ENCODE measurements at regions not wholly inside any gene's neighbourhood (a gene's known extent, or its start where the extent isn't known, plus 50 kb on each side); places are given as distances from the start of the nearest gene placed in this dataset.
"Not testable (repeated sequence)": the region's sequence is repeated elsewhere in the genome, so short reads cannot be mapped to it uniquely, and the experiment has no call there.

DNA sequence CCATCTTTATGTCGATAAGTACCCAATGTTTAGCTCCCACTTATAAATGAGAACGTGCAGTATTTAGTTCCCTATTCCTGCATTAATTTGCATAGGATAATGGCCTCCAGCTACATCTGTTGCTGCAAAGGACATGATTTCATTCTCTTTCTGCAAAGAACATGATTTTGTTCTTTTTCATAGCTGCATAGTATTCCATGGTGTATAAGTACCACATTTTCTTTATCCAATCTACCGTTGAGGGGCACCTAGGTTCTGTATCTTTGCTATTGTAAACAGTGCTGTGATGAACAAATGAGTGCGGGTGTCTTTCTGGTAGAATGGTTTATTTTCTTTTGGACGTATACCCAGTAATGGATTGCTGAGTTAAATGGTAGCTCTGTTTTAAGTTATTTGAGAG lies 63.0 kb downstream of the HLX start:
- no peak for FAIRE-seq

GRCh38 chr1:220942914-220943313 lies 63.7 kb downstream of the HLX start:
- not testable (repeated sequence) for FAIRE-seq

DNA sequence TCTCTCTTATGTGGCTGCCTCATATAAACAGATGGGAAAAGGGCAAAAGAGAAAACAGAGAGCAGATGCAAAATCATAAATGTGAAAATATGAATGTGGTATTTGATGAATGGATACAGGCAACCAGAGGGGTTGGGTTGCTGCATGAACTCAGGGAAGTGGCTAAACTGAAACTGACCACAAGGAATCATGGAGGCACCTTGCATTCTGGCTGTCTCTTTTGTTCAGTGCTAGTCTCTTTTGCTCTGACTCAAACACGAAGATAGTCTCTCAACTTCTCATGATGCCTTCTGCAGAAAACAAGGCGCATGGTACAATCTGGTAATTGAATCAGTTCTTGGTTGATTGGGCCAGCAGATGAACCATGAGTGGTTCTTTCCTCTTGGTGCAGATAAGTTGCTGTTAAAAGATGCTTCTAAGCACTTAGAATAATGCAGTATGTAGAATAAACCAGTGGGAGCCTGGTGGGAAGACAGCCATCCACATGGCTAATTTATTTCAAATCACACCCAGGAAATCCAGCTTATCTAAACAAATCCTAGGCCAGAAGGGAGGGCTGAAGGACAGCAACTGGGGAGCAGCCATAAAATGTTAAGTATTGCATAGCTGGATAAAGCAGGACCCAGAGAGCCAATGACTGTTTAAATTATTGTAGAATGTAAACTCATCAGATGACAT lies 64.2 kb downstream of the HLX start:
- no peak for FAIRE-seq

DNA sequence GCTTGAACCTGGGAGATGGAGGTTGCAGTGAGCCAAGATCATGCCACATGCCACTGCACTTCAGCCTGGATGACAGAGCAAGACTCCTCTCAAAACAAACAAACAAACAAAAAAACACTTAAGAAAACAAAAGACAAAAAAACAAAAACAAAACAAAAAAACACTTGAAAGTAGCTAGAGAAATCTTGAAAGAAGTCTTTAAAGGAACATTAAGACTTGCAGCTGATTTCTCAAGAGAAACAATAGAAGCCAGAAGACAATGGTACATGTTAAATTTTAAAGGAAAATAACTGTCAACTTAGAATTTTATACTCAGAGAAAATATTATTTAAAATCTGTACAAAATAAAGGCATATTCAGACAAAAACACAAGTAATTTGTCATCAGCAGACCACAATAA lies 71.3 kb downstream of the HLX start:
- no peak for FAIRE-seq

GRCh38 chr1:220952961-220953643 lies 73.9 kb downstream of the HLX start:
- no peak for FAIRE-seq

GRCh38 chr1:220954321-220955075 lies 75.3 kb downstream of the HLX start:
- FAIRE-seq: no peak

DNA sequence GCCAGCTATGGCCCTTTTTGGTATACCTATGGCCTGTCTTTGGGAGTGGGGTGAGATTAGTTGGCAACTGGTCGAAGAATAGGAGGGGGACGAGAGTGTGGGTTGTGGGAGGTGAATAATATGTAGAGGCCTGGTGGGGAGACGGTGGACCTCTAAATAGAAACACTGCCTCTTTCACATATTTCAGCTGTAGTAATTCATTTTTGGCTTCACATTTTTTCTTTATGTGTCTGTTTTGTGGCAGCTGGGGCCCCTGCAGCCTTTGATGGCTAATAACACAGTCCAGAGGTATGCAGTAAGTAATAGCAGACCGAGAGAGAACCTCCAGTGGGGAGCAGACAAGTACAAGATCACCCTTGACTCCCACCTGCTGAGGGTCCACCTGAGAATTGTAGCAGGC lies 75.9 kb downstream of the HLX start:
- FAIRE-seq: no peak

DNA sequence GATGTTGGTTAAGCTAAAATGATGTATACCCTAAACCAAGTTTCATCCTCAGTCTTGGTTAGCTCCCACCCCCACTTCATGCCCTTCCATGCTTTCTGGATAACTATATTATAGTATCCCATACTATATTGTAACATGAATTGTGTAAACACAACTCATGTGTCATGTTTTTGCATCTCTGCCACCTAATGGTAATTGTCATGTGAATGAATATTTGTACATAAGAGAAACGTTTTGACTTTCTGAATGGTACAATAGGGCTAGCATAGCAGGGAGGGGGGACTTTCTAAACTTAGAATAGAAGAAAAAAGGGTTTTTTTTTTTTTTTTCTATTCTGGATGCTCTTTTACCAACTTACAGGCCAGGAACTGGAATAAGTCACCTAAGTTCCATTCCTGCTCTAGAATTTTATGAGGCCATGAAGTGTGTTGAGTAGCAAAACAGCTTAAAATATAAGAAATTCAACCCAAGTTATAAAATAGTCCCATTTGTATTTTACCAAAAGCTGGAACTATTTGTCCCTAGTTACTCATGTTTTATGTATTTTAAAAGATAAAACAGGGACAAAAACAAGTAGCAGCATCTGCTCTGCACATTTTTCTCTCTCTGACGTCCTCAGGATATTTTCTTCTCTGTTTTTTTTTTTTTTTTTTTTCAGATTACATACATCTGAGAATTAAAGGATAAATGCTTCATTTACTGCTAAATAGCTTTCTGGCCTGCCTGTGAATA lies 77.4 kb downstream of the HLX start:
- no peak for FAIRE-seq

- no peak for FAIRE-seq
Measured at GRCh38 chr1:220957233-220957605, 78.0 kb downstream of the HLX start.

DNA sequence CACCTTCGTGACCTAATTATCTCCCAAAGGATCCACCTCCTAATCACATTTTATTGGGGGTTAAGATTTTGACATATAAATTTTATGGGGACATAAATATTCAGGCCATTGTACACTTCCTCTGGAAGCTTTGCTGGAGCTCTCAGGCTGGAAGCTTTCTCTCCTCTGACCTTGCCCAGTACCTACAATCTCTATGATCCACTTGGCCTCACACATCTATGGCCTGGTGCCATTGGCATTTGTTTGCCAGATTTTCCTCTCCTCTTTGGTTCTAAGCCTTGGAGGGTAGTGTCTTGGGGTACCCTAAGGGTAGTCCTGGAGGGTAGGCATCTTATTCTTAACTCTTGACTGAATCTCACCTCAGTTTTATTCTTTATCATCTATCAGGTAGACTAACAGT lies 79.0 kb downstream of the HLX start:
- FAIRE-seq: no peak

GRCh38 chr1:220962031-220962751 lies 82.9 kb downstream of the HLX start:
- FAIRE-seq: no peak

DNA sequence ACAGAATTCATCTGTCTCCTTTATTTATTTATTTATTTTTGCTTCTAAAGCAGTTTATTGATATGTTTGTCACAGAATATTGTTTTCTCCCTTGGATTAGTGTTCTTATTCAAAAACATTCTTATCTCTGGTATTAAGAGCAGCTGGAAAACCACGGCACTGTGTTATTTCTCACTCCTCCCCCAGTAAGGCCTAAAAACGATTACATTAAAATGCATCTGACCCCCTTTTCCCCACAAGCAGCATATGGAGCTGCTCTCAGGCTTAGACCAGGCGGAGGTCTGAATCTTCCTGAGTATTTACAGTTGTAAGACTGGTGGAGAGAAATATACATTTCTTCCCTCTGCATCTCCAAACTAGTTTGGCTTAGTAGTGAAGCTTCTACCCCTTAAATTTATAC lies 86.8 kb downstream of the HLX start:
- no peak for FAIRE-seq

- no peak for FAIRE-seq
Measured at GRCh38 chr1:220966473-220966872, 87.2 kb downstream of the HLX start.

DNA sequence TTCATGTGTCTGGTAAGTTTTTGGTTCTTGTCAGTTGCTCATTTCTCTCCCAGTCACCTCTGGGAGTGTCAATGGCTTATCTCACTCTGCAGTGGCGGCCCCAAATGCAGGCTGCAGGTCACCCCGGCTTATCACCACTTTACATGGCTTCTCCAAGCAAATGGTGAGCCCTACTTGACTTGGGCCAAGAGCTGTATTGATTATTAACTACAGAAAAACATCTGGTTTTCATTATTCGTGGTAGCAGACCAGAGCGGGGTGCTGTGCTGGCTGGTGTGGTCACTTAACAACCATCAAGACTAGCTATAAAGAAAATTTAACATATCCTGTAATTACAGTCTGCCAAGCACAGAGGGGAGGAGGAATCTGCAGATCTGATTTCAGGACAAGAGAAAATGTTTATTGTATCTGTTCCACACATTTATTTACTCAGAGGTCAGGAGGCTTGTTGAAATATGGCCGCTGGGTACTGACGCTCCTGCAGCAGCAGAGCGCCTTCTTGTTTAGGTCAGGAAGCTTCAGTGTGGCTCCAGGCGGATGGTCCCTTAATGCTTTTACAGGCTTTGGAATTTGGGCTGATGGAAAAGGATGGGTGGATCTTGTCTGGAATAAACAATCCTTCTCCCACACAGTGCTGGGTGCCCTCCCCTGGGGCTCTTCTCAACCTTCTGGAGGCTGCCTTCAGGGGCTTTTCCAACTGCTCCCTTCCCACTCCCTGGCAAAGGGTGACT lies 87.8 kb downstream of the HLX start:
- FAIRE-seq: no peak

DNA sequence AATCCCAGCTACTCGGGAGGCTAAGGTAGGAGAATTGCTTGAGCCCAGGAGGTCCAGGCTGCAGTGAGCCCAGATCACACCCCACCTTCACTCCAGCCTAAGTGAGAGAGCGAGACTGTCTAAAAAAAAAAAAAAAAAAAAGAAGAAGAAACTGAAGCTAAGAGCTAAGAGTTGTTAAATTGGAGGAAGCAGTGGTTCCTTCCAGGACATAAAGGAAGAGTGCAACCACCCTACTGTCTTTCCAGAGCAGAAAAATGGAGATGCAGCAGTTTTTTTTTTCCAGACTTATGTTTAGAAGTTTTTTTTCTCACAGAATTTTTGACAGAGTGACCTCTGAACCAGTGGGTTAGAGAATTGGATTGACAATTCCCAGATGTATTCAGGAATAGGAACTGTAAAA lies 88.7 kb downstream of the HLX start:
- no peak for FAIRE-seq

GRCh38 chr1:220969281-220969680 lies 90.0 kb downstream of the HLX start:
- FAIRE-seq: not testable (repeated sequence)

- FAIRE-seq: no peak
Measured at GRCh38 chr1:220970311-220970710, 91.1 kb downstream of the HLX start.

DNA sequence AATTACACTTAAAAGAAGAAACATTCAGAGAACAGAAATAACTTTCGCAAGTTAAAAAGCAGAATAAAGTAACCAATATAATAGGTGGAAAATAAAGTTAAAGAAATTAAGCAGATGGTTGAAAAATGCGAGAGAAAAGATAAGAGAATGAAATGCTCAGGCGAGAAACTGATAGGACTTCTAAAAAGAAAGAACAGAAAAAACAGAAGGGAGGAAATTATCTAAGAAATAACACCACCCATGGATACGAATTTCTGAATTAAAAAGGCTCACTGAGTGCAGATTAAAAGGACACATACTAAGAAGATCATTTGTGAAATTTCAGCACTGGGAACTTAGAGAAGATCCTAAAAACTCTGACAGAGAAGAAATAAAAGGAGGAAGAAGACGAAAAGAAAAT lies 92.0 kb downstream of the HLX start:
- no peak for FAIRE-seq

DNA sequence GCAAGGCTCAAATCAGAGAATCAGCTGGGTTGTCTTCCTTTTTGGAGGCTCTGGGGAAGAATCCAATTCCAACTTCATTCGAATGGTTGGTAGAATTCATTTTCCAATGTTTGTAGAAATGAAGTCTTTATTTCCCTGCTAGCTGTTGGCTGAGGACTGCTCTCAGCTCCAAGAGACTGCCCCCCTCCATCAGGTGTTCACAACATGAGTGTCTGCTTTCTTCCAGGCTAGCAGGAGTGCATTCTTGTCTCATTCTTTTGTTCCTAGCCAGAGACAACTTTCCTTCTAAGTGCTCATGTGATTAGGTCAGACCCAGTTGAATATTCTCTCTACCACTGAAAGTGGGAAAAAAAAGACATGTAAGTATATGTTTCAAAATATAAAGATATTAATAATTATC lies 95.2 kb downstream of the HLX start:
- FAIRE-seq: no peak

DNA sequence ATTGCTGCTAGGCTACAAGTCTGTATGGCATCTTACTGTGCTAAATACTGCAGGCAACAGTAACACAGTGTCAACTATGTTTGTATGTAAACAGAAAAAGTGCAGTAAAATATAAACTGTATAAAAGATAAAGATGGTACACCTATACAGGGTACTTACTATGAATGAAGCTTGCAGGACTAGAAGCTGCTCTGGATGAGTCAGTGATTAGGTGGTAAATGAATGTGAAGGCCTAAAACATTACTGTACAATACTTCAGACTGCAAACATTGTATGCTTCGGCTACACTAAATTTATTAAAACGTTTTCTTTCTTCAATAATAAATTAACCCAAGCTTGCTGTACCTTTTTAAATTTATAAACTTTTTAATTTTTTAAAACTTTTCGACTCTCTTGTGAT lies 97.1 kb downstream of the HLX start:
- FAIRE-seq: no peak

GRCh38 chr1:220979371-220979770 lies 100.1 kb downstream of the HLX start:
- FAIRE-seq: no peak

DNA sequence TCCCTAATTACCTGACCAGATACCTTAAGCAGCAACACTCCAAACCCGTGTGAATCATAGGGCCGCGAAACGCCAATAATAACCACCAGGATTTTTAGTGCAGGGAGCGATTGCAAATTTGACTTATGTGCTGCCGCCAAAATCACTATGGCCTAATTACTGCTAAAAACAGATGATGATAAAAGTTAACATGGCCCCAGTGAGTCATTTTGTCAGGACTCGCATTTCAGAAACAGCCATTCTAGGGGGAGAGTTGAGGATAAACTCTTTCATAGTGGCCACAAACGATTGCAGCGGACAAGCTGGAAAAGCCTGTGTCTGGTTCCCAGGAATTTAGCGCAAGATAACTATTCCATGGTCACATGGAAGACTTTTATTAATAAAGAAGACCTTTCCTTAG lies 103.4 kb downstream of the HLX start:
- FAIRE-seq: no peak
